GM23248 (cell line): ENCODE measurements at regions not wholly inside any gene's neighbourhood (a gene's known extent, or its start where the extent isn't known, plus 50 kb on each side); places are given as distances from the start of the nearest gene placed in this dataset.

ENCODE experiments used
- DNase-seq: peaks from one replicate; pipeline ENCODE4 v3.0.0-alpha.2; 2015
- H2AFZ ChIP-seq: fragments of 200-600 bp; sonication (generic); 2 replicates; pipeline ENCODE4 v1.6.1; 2016; ENCODE audit warnings: antibody characterized with exemption
- H3F3A ChIP-seq: fragments of 200-600 bp; sonication (generic); 2 replicates; pipeline ENCODE4 v1.6.1; 2016; ENCODE audit warnings: mild to moderate bottlenecking, antibody characterized with exemption, mixed run types; ENCODE audit not compliant: insufficient read depth
- H3K27ac ChIP-seq: fragments of 200-600 bp; sonication (generic); 2 replicates; pipeline ENCODE4 v1.5.1; 2016; ENCODE audit warnings: mild to moderate bottlenecking
- H3K27me3 ChIP-seq: fragments of 200-600 bp; sonication (generic); replicated peaks from 2 replicates; pipeline ENCODE4 v1.6.1; 2016; ENCODE audit warnings: mild to moderate bottlenecking; ENCODE audit not compliant: insufficient read depth
- H3K36me3 ChIP-seq: fragments of 200-600 bp; sonication (generic); 2 replicates; pipeline ENCODE4 v1.6.1; 2016; ENCODE audit warnings: low read depth, mild to moderate bottlenecking
- H3K4me1 ChIP-seq: fragments of 200-600 bp; sonication (generic); 2 replicates; pipeline ENCODE4 v1.6.1; 2016; ENCODE audit warnings: mild to moderate bottlenecking; ENCODE audit not compliant: insufficient read depth
- H3K4me2 ChIP-seq: fragments of 200-600 bp; sonication (generic); one replicate; pipeline ENCODE4 v1.6.1; 2016; ENCODE audit warnings: mild to moderate bottlenecking; ENCODE audit not compliant: unreplicated experiment
- H3K4me3 ChIP-seq: fragments of 200-600 bp; sonication (generic); 2 replicates; pipeline ENCODE4 v1.5.1; 2016; ENCODE audit warnings: mild to moderate bottlenecking
- H3K79me2 ChIP-seq: fragments of 200-600 bp; sonication (generic); 2 replicates; pipeline ENCODE4 v1.6.1; 2016; ENCODE audit warnings: mild to moderate bottlenecking; ENCODE audit not compliant: insufficient read depth
- H3K9ac ChIP-seq: fragments of 200-600 bp; sonication (generic); 2 replicates; pipeline ENCODE4 v1.6.1; 2016; ENCODE audit warnings: mild to moderate bottlenecking
- H3K9me2 ChIP-seq: fragments of 200-600 bp; sonication (generic); 2 replicates; pipeline ENCODE4 v1.6.1; 2016; ENCODE audit warnings: mixed run types, mild to moderate bottlenecking, moderate library complexity; ENCODE audit not compliant: insufficient read depth
- H3K9me3 ChIP-seq: fragments of 200-600 bp; sonication (generic); one replicate; pipeline ENCODE4 v1.6.1; 2017; ENCODE audit warnings: low read depth
- H4K20me1 ChIP-seq: fragments of 200-600 bp; sonication (generic); 2 replicates; pipeline ENCODE4 v1.6.0; 2016; ENCODE audit not compliant: insufficient read depth
- EZH2 ChIP-seq: fragments of 200-600 bp; sonication (generic); IDR thresholded peaks from 2 replicates; pipeline ENCODE4 v1.6.1; 2018; ENCODE audit warnings: antibody characterized with exemption, mild to moderate bottlenecking; ENCODE audit not compliant: insufficient read depth, poor library complexity, severe bottlenecking
- EZH2phosphoT487 ChIP-seq: fragments of 200-600 bp; sonication (generic); IDR thresholded peaks from 2 replicates; pipeline ENCODE4 v1.6.1; 2018; ENCODE audit warnings: antibody characterized with exemption, moderate library complexity, mild to moderate bottlenecking, low read depth; ENCODE audit not compliant: insufficient read depth
- WGBS, 2 experiments: methylation state at CpG; one replicate each; pipeline ENCODE4 v1.1.6; 2015 to 2017; ENCODE audit warnings: low lambda C conversion rate in 2 of 2, low coverage in 1 of 2; ENCODE audit errors: missing lambda C conversion rate in 2 of 2; 5-methylcytosine and 5-hydroxymethylcytosine counted together
- in situ Hi-C: fragments of 300-500 bp; cut with MboI; formaldehyde crosslinking; loops from 2 replicates; pipeline ENCODE4 v1.15.0; 2020

DNA sequence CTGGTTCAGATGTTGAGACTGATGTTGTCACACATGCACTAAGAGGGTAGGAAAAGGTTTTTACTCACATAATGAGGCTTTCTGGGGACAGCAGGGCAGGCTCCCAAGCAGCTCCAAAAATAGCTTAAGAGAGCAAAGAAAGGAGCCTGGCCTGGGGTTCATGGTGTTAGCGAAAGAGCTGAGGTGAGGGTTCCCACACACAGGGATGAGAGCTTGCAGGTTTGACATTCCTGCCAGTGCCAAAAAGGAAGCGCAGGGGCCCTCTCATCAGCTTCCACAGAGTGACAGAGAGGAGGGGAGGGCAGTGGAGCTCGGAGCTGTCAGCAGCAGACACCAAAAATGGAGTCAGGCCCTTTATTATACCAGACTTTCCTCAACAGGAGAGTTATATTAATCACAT is 65.5 kb upstream of the FAM216B start:
- 73 to 74% methylated on average over 3 of the region's 3 CpGs for WGBS, 2 experiments
- Histone ChIP-seq H3K27me3 (no peaks in the 10 kb centered on the region), H3F3A (peaks cover 12% of the 10 kb centered on the region), H3K9me2 (no peaks in the 10 kb centered on the region), H3K9ac (no peak overlapping the region), H3K4me2 (no peak overlapping the region), H3K4me1 (peaks cover 13% of the 10 kb centered on the region), H3K4me3 (no peak overlapping the region), H3K9me3 (no peaks in the 10 kb centered on the region), H2AFZ (no peak overlapping the region), H3K79me2 (no peaks in the 10 kb centered on the region), H3K27ac (no peak overlapping the region), H4K20me1 (no peaks in the 10 kb centered on the region), H3K36me3 (no peaks in the 10 kb centered on the region)
- DNase-seq, result no peak
- no peak for TF ChIP-seq EZH2phosphoT487
- no peak for TF ChIP-seq EZH2
- in situ Hi-C loops, result no loop called here

DNA sequence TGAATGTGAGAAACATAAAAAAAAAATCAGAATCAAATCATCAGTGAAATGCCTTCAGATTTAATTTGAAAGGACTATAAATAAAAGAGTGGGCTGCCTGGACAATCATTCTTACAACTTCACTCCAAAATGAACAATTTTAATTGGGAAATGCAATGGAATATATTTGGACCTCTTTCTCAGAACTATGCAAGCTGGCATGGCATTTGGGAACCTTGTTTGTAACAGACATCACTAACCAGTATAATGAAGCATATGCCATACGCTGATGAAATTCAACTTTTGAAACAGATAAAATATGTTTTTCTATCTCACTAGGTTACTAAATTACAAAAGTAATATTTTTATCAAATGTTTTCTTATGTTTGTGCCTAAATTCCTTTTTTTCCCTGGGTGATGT is 64.2 kb upstream of the FAM216B start:
- 96 to 100% methylated on average over 1 of the region's 1 CpG for WGBS, 2 experiments
- in situ Hi-C loops, result no loop called here

GRCh38 chr13:42720113-42720857 is 61.1 kb upstream of the FAM216B start:
- H3K27ac ChIP-seq, result peak overlapping the region; percentile 82
- 18 to 22% methylated on average over 12 of the region's 12 CpGs for WGBS, 2 experiments
- H3F3A ChIP-seq, result peaks cover 19% of the 10 kb centered on the region
- no peaks in the 10 kb centered on the region for H4K20me1 ChIP-seq
- H3K9me2 ChIP-seq, result no peaks in the 10 kb centered on the region
- no peaks in the 10 kb centered on the region for H3K9me3 ChIP-seq
- TF ChIP-seq EZH2 (no peak), EZH2phosphoT487 (no peak)
- in situ Hi-C loops, result no loop called here
- peaks cover 18% of the 10 kb centered on the region for H3K4me1 ChIP-seq
- peak overlapping the region; percentile 70 for H3K4me2 ChIP-seq
- no peaks in the 10 kb centered on the region for H3K27me3 ChIP-seq
- no peaks in the 10 kb centered on the region for H3K79me2 ChIP-seq
- no peaks in the 10 kb centered on the region for H3K36me3 ChIP-seq
- peak overlapping the region; percentile 87 for H2AFZ ChIP-seq
- DNase-seq, result peak; percentile 98
- H3K4me3 ChIP-seq, result peak overlapping the region; percentile 43
- H3K9ac ChIP-seq, result peak overlapping the region; percentile 61

More for the DNA sequence above, 64.2 kb upstream of the FAM216B start:
- H3K27ac ChIP-seq, result no peak overlapping the region
- H3K27me3 ChIP-seq, result no peaks in the 10 kb centered on the region
- H4K20me1 ChIP-seq, result no peaks in the 10 kb centered on the region
- H3K9ac ChIP-seq, result no peak overlapping the region
- H3F3A ChIP-seq, result peaks cover 19% of the 10 kb centered on the region
- H3K79me2 ChIP-seq, result no peaks in the 10 kb centered on the region
- TF ChIP-seq EZH2phosphoT487 (no peak), EZH2 (no peak)
- no peak for DNase-seq
- H3K9me2 ChIP-seq, result no peaks in the 10 kb centered on the region
- H3K4me1 ChIP-seq, result peaks cover 18% of the 10 kb centered on the region
- no peak overlapping the region for H3K4me2 ChIP-seq
- H3K9me3 ChIP-seq, result no peaks in the 10 kb centered on the region
- H2AFZ ChIP-seq, result no peak overlapping the region
- H3K36me3 ChIP-seq, result no peaks in the 10 kb centered on the region
- no peak overlapping the region for H3K4me3 ChIP-seq

- H3K4me1 ChIP-seq, result peaks cover 18% of the 10 kb centered on the region
- in situ Hi-C loops, result no loop called here
- H3K9me2 ChIP-seq, result no peaks in the 10 kb centered on the region
- H3F3A ChIP-seq, result peaks cover 19% of the 10 kb centered on the region
- no peak for TF ChIP-seq EZH2
- TF ChIP-seq EZH2phosphoT487, result no peak
- peak overlapping the region; percentile 29 for H3K4me3 ChIP-seq
- H4K20me1 ChIP-seq, result no peaks in the 10 kb centered on the region
- H3K4me2 ChIP-seq, result peak overlapping the region; percentile 23
- H3K9ac ChIP-seq, result peak overlapping the region; percentile 59
- no peaks in the 10 kb centered on the region for H3K79me2 ChIP-seq
- peak overlapping the region; percentile 82 for H3K27ac ChIP-seq
- DNase-seq, result no peak
- peak overlapping the region; percentile 87 for H2AFZ ChIP-seq
- WGBS, 2 experiments, result 71% methylated on average over 2 of the region's 2 CpGs
- no peaks in the 10 kb centered on the region for H3K36me3 ChIP-seq
- no peaks in the 10 kb centered on the region for H3K27me3 ChIP-seq
- no peaks in the 10 kb centered on the region for H3K9me3 ChIP-seq
These were observed 60.5 kb upstream of the FAM216B start for GRCh38 chr13:42720858-42721219.
